Naive thymus-derived CD4-positive, alpha-beta T cell (primary cell): ENCODE measurements at regions not wholly inside any gene's neighbourhood (a gene's known extent, or its start where the extent isn't known, plus 50 kb on each side); places are given as distances from the start of the nearest gene placed in this dataset.

Experiments used
- ATAC-seq: fragments of 150-1000 bp; cut with Tn5 transposase; 2 replicates; pipeline ENCODE4 v1.10.0; 2021; ENCODE audit warnings: mild to moderate bottlenecking, moderate library complexity
- CTCF ChIA-PET: fragments of 350-600 bp; sonication (Branson Sonifier 250); formaldehyde crosslinking; loops from one replicate; lab custom pipeline; 2021; ENCODE audit warnings: antibody characterized with exemption; lab: Charles Lee
- POLR2A ChIA-PET: fragments of 350-600 bp; sonication (Branson Sonifier 250); formaldehyde crosslinking; loops from one replicate; lab custom pipeline; 2021; ENCODE audit warnings: antibody characterized with exemption, inconsistent platforms; lab: Charles Lee
- DNase-seq, 9 donors: peaks; one replicate each; pipeline versions ENCODE4 v3.0.0 to v3.0.0-alpha.2; 2020 to 2022; ENCODE audit warnings: mixed read lengths in 1 of 9
- H3K27ac ChIP-seq: one replicate; pipeline ENCODE4 v1.7.0; 2013; ENCODE audit warnings: mild to moderate bottlenecking, low read depth, low read length, moderate library complexity
- H3K27me3 ChIP-seq, 2 donors: one replicate each; pipeline ENCODE4 v1.7.0; 2013; ENCODE audit warnings: low read length in 2 of 2, mild to moderate bottlenecking in 2 of 2, moderate library complexity in 2 of 2; ENCODE audit not compliant: control insufficient read depth in 2 of 2, insufficient read depth in 2 of 2
- H3K36me3 ChIP-seq, 3 experiments: 1 replicate in 2 of 3; 2 replicates in 1 of 3; pipeline ENCODE4 v1.7.0; 2013; ENCODE audit warnings: low read length in 3 of 3, mild to moderate bottlenecking in 3 of 3, moderate library complexity in 1 of 3; ENCODE audit not compliant: insufficient read depth in 3 of 3, control insufficient read depth in 2 of 3
- H3K4me1 ChIP-seq, 2 donors: one replicate each; pipeline ENCODE4 v1.7.0; 2013; ENCODE audit warnings: low read length in 2 of 2, mild to moderate bottlenecking in 2 of 2, moderate library complexity in 1 of 2; ENCODE audit not compliant: control insufficient read depth in 2 of 2, insufficient read depth in 2 of 2
- H3K4me3 ChIP-seq: 2 replicates; pipeline ENCODE4 v1.7.0; 2013; ENCODE audit warnings: mild to moderate bottlenecking, low read length
- H3K9me3 ChIP-seq, 3 experiments: 1 replicate in 2 of 3; 2 replicates in 1 of 3; pipeline ENCODE4 v1.7.0; 2013; ENCODE audit warnings: low read length in 3 of 3; ENCODE audit not compliant: control insufficient read depth in 2 of 3
- H3K27ac Mint-ChIP-seq, 9 donors: one replicate each; pipeline ENCODE4 v1.8.0; 2020 to 2022; ENCODE audit warnings: mixed read lengths in 9 of 9, mild to moderate bottlenecking in 8 of 9, moderate library complexity in 5 of 9, inconsistent platforms in 2 of 9
- H3K27me3 Mint-ChIP-seq, 5 donors: one replicate each; pipeline ENCODE4 v1.8.0; 2021 to 2022; ENCODE audit warnings: mixed read lengths in 5 of 5, mild to moderate bottlenecking in 1 of 5
- H3K36me3 Mint-ChIP-seq, 5 donors: one replicate each; pipeline ENCODE4 v1.8.0; 2020 to 2022; ENCODE audit warnings: mixed read lengths in 5 of 5, mild to moderate bottlenecking in 3 of 5, inconsistent platforms in 1 of 5
- H3K4me1 Mint-ChIP-seq, 7 donors: one replicate each; pipeline ENCODE4 v1.8.0; 2020 to 2022; ENCODE audit warnings: mixed read lengths in 7 of 7, mild to moderate bottlenecking in 3 of 7, inconsistent platforms in 1 of 7
- H3K4me3 Mint-ChIP-seq, 10 donors: one replicate each; pipeline ENCODE4 v1.8.0; 2020 to 2022; ENCODE audit warnings: mild to moderate bottlenecking in 10 of 10, mixed read lengths in 10 of 10, moderate library complexity in 6 of 10, inconsistent platforms in 2 of 10
- H3K9me3 Mint-ChIP-seq, 11 donors: one replicate each; pipeline ENCODE4 v1.8.0; 2020 to 2022; ENCODE audit warnings: mixed read lengths in 11 of 11, mild to moderate bottlenecking in 4 of 11, inconsistent platforms in 1 of 11, moderate library complexity in 1 of 11
- intact Hi-C, 2 donors: fragments of 100-400 bp; cut with micrococcal nuclease; formaldehyde crosslinking; loops; one replicate each; pipeline ENCODE4 v1.15.1; 2023

GRCh38 chr1:163824006-163824405 lies 502.3 kb downstream of the NUF2 start:
- DNase-seq = no peak
- no peak overlapping the region for H3K27ac Mint-ChIP-seq
- Histone ChIP-seq H3K36me3 (no peaks in the 10 kb centered on the region), H3K27me3 (no peaks in the 10 kb centered on the region), H3K9me3 (no peaks in the 10 kb centered on the region), H3K4me3 (no peak overlapping the region), H3K4me1 (no peaks in the 10 kb centered on the region), H3K27ac (no peak overlapping the region)
- ChIA-PET CTCF (interaction anchor here (0.8 kb wide), 1 partner anchor 10 kb away, joined by 3 read pairs; no protein-coding TSS in a partner anchor), POLR2A (no interaction called here)
- intact Hi-C loops = no loop called here
- no peaks in the 10 kb centered on the region for H3K4me1 Mint-ChIP-seq
- H3K4me3 Mint-ChIP-seq = no peak overlapping the region
- H3K9me3 Mint-ChIP-seq = peaks cover 0 to 17% (median under 1%) of the 10 kb centered on the region in 11 donors
- H3K27me3 Mint-ChIP-seq = no peaks in the 10 kb centered on the region
- no peak for ATAC-seq
- no peaks in the 10 kb centered on the region for H3K36me3 Mint-ChIP-seq

- ATAC-seq = no peak
- Mint-ChIP-seq H3K4me1 (no peaks in the 10 kb centered on the region), H3K27ac (no peak overlapping the region), H3K4me3 (no peak overlapping the region), H3K9me3 (peaks cover 0 to 14% (median 0%) of the 10 kb centered on the region in 11 donors), H3K36me3 (no peaks in the 10 kb centered on the region), H3K27me3 (no peaks in the 10 kb centered on the region)
- Histone ChIP-seq H3K27ac (no peak overlapping the region), H3K9me3 (no peaks in the 10 kb centered on the region), H3K4me3 (no peak overlapping the region), H3K4me1 (no peaks in the 10 kb centered on the region), H3K36me3 (no peaks in the 10 kb centered on the region), H3K27me3 (no peaks in the 10 kb centered on the region)
- CTCF ChIA-PET = no interaction called here
- POLR2A ChIA-PET = no interaction called here
- DNase-seq = no peak
- intact Hi-C loops = no loop called here
Measured at GRCh38 chr1:163824490-163824889, 502.7 kb downstream of the NUF2 start.

- Histone ChIP-seq H3K4me1 (no peaks in the 10 kb centered on the region), H3K9me3 (no peaks in the 10 kb centered on the region), H3K36me3 (no peaks in the 10 kb centered on the region), H3K27me3 (no peaks in the 10 kb centered on the region), H3K27ac (no peak overlapping the region), H3K4me3 (no peak overlapping the region)
- no peak for ATAC-seq
- H3K36me3 Mint-ChIP-seq = no peaks in the 10 kb centered on the region
- intact Hi-C loops = no loop called here
- POLR2A ChIA-PET = no interaction called here
- no peak overlapping the region for H3K4me3 Mint-ChIP-seq
- no peak for DNase-seq
- CTCF ChIA-PET = no interaction called here
- no peak overlapping the region for H3K27ac Mint-ChIP-seq
- H3K9me3 Mint-ChIP-seq = peaks cover 0 to 14% (median 0%) of the 10 kb centered on the region in 11 donors
- H3K4me1 Mint-ChIP-seq = no peaks in the 10 kb centered on the region
- H3K27me3 Mint-ChIP-seq = no peaks in the 10 kb centered on the region
Measured at GRCh38 chr1:163826500-163826899, 504.7 kb downstream of the NUF2 start.

GRCh38 chr1:163834778-163835177 lies 513.0 kb downstream of the NUF2 start:
- H3K4me1 ChIP-seq = no peaks in the 10 kb centered on the region
- ChIA-PET POLR2A (no interaction called here), CTCF (no interaction called here)
- H3K27me3 Mint-ChIP-seq = no peaks in the 10 kb centered on the region
- H3K36me3 ChIP-seq = no peaks in the 10 kb centered on the region
- no peaks in the 10 kb centered on the region for H3K27me3 ChIP-seq
- H3K4me3 ChIP-seq = no peak overlapping the region
- peaks cover 0 to 12% (median 6%) of the 10 kb centered on the region in 11 donors for H3K9me3 Mint-ChIP-seq
- intact Hi-C loops = no loop called here
- no peak overlapping the region for H3K27ac Mint-ChIP-seq
- no peak for ATAC-seq
- DNase-seq = no peak
- H3K4me1 Mint-ChIP-seq = no peaks in the 10 kb centered on the region
- H3K36me3 Mint-ChIP-seq = no peaks in the 10 kb centered on the region
- no peak overlapping the region for H3K27ac ChIP-seq
- H3K9me3 ChIP-seq = no peaks in the 10 kb centered on the region
- no peak overlapping the region for H3K4me3 Mint-ChIP-seq

GRCh38 chr1:163836481-163836880 lies 514.7 kb downstream of the NUF2 start:
- Histone ChIP-seq H3K4me1 (no peaks in the 10 kb centered on the region), H3K9me3 (no peaks in the 10 kb centered on the region), H3K27ac (no peak overlapping the region), H3K4me3 (no peak overlapping the region), H3K36me3 (no peaks in the 10 kb centered on the region), H3K27me3 (no peaks in the 10 kb centered on the region)
- no peaks in the 10 kb centered on the region for H3K4me1 Mint-ChIP-seq
- H3K27ac Mint-ChIP-seq = no peak overlapping the region
- H3K9me3 Mint-ChIP-seq = peaks cover 0 to 12% (median 6%) of the 10 kb centered on the region in 11 donors
- ChIA-PET POLR2A (no interaction called here), CTCF (no interaction called here)
- ATAC-seq = no peak
- DNase-seq = no peak
- H3K4me3 Mint-ChIP-seq = no peak overlapping the region
- no peaks in the 10 kb centered on the region for H3K27me3 Mint-ChIP-seq
- intact Hi-C loops = no loop called here
- H3K36me3 Mint-ChIP-seq = no peaks in the 10 kb centered on the region

- no peaks in the 10 kb centered on the region for H3K36me3 ChIP-seq
- Mint-ChIP-seq H3K4me1 (no peaks in the 10 kb centered on the region), H3K9me3 (peaks cover 0 to 12% (median 6%) of the 10 kb centered on the region in 11 donors), H3K36me3 (no peaks in the 10 kb centered on the region), H3K27me3 (no peaks in the 10 kb centered on the region), H3K4me3 (no peak overlapping the region), H3K27ac (no peak overlapping the region)
- no peak overlapping the region for H3K4me3 ChIP-seq
- ATAC-seq = no peak
- ChIA-PET POLR2A (no interaction called here), CTCF (no interaction called here)
- no peaks in the 10 kb centered on the region for H3K9me3 ChIP-seq
- no peaks in the 10 kb centered on the region for H3K27me3 ChIP-seq
- H3K27ac ChIP-seq = no peak overlapping the region
- no peak for DNase-seq
- intact Hi-C loops = no loop called here
- no peaks in the 10 kb centered on the region for H3K4me1 ChIP-seq
Measured at GRCh38 chr1:163837206-163837605, 515.5 kb downstream of the NUF2 start.

- ATAC-seq (no peak), DNase-seq (no peak)
- intact Hi-C loops = no loop called here
- Histone ChIP-seq H3K27ac (no peak overlapping the region), H3K4me1 (no peaks in the 10 kb centered on the region), H3K36me3 (no peaks in the 10 kb centered on the region), H3K9me3 (no peaks in the 10 kb centered on the region), H3K27me3 (no peaks in the 10 kb centered on the region), H3K4me3 (no peak overlapping the region)
- Mint-ChIP-seq H3K27me3 (no peaks in the 10 kb centered on the region), H3K36me3 (no peaks in the 10 kb centered on the region), H3K27ac (no peak overlapping the region), H3K9me3 (peaks cover 0 to 18% (median 5%) of the 10 kb centered on the region in 11 donors), H3K4me1 (no peaks in the 10 kb centered on the region), H3K4me3 (no peak overlapping the region)
- ChIA-PET POLR2A (no interaction called here), CTCF (no interaction called here)
Measured at GRCh38 chr1:163842571-163842970, 520.8 kb downstream of the NUF2 start.
